GM12878 (cell line): ENCODE measurements at regions not wholly inside any gene's neighbourhood (a gene's known extent, or its start where the extent isn't known, plus 50 kb on each side); places are given as distances from the start of the nearest gene placed in this dataset.

Experiments used
- ATAC-seq: fragments of 200-7000 bp; cut with Tn5 transposase; 3 replicates; pipeline ENCODE4 v1.9.1; 2020; ENCODE audit warnings: mild to moderate bottlenecking, moderate library complexity
- BruUV-seq: library from RNA; stranded (reverse); fragments of 400-500 nt; replicated peaks from 2 replicates; lab custom pipeline; 2021; lab: Mats Ljungman, UMichigan
- CTCF ChIA-PET: fragments of 300-600 bp; sonication (Branson Sonifier 250); formaldehyde crosslinking; extraction: SDS; loops from one replicate; lab custom pipeline; 2021; ENCODE audit warnings: inconsistent platforms; lab: Yijun Ruan, JAX
- POLR2A ChIA-PET: fragments of 350-600 bp; formaldehyde crosslinking; extraction: SDS; loops from one replicate; lab custom pipeline; 2021; ENCODE audit warnings: inconsistent platforms; lab: Charles Lee
- RAD21 ChIA-PET: fragments of 300-600 bp; sonication (Branson Sonifier 250); formaldehyde crosslinking; loops from one replicate; lab custom pipeline; 2023; ENCODE audit warnings: antibody characterized with exemption; ENCODE audit not compliant: unreplicated experiment; lab: Charles Lee
- SMC1A ChIA-PET: fragments of 300-600 bp; sonication (Branson Sonifier 250); formaldehyde crosslinking; loops from one replicate; lab custom pipeline; 2023; ENCODE audit not compliant: unreplicated experiment, uncharacterized antibody; lab: Charles Lee
- DNase-seq: peaks from one replicate; pipeline ENCODE4 v3.0.0-alpha.2; 2011; ENCODE audit warnings: low read depth, low spot score
- FAIRE-seq: peaks from 3 replicates; lab custom pipeline; 2011; peaks lifted over from hg19 to GRCh38; lab: Jason Lieb, UNC
- H2AFZ ChIP-seq: 2 replicates; pipeline ENCODE4 v1.6.0; 2011; ENCODE audit warnings: low read depth, low read length, control low read depth; ENCODE audit not compliant: control insufficient read depth
- H3K27ac ChIP-seq: 2 replicates; pipeline ENCODE4 v1.5.1; 2011; ENCODE audit warnings: control low read depth; ENCODE audit not compliant: control insufficient read depth, insufficient read depth
- H3K27me3 ChIP-seq, 2 experiments: replicated peaks in 1 of 2; 2 replicates each; pipeline versions ENCODE4 v1.6.0 to v1.6.1; 2011; ENCODE audit warnings: low read length in 1 of 2; ENCODE audit not compliant: control insufficient read depth in 2 of 2, insufficient read depth in 2 of 2
- H3K36me3 ChIP-seq, 2 experiments: 2 replicates each; pipeline ENCODE4 v1.5.1; 2011; ENCODE audit warnings: low read length in 1 of 2; ENCODE audit not compliant: control insufficient read depth in 2 of 2, insufficient read depth in 2 of 2
- H3K4me1 ChIP-seq: 2 replicates; pipeline ENCODE4 v1.6.1; 2011; ENCODE audit warnings: mild to moderate bottlenecking, low read length, moderate library complexity, mixed read lengths; ENCODE audit not compliant: control insufficient read depth, insufficient read depth
- H3K4me2 ChIP-seq: 2 replicates; pipeline ENCODE4 v1.6.0; 2011; ENCODE audit warnings: control low read depth; ENCODE audit not compliant: control insufficient read depth, insufficient read depth
- H3K4me3 ChIP-seq: fragments of 200-600 bp; sonication (generic); 2 replicates; pipeline ENCODE4 v1.5.1; 2016
- H3K79me2 ChIP-seq: 2 replicates; pipeline ENCODE4 v1.6.0; 2011; ENCODE audit warnings: low read length; ENCODE audit not compliant: control insufficient read depth, insufficient read depth
- H3K9ac ChIP-seq: 2 replicates; pipeline ENCODE4 v1.8.0; 2011; ENCODE audit warnings: low read length, control low read depth, mixed read lengths; ENCODE audit not compliant: control insufficient read depth, insufficient read depth
- H3K9me3 ChIP-seq: replicated peaks from 3 replicates; pipeline ENCODE4 v1.5.1; 2011; ENCODE audit warnings: mild to moderate bottlenecking, low read length; ENCODE audit not compliant: control insufficient read depth, insufficient read depth
- H4K20me1 ChIP-seq: 2 replicates; pipeline ENCODE4 v1.6.0; 2011; ENCODE audit not compliant: control insufficient read depth, insufficient read depth
- CUX1 ChIP-seq: IDR thresholded peaks from 2 replicates; pipeline ENCODE4 v1.6.1; 2012; ENCODE audit warnings: improper control_type of control experiment, low read depth, low read length; ENCODE audit not compliant: insufficient replicate concordance
- MYB ChIP-seq: fragments of 150-350 bp; IDR thresholded peaks from 2 replicates; pipeline ENCODE4 v1.6.1; 2014; ENCODE audit warnings: mild to moderate bottlenecking, low read depth, low read length, borderline replicate concordance
- NFXL1 ChIP-seq: fragments of 450-650 bp; IDR thresholded peaks from 2 replicates; pipeline ENCODE4 v1.6.1; 2017; ENCODE audit warnings: antibody characterized with exemption, mild to moderate bottlenecking, borderline replicate concordance
- SMAD5 ChIP-seq: IDR thresholded peaks from 2 replicates; pipeline ENCODE4 v1.6.1; 2016; ENCODE audit warnings: antibody characterized with exemption, low read depth
- SREBF2 ChIP-seq: IDR thresholded peaks from 2 replicates; pipeline ENCODE4 v1.6.1; 2012; ENCODE audit warnings: mild to moderate bottlenecking, low read length
- whole genome bisulfite sequencing: methylation state at CpG from one replicate; pipeline ENCODE4 v1.1.6; 2016; ENCODE audit warnings: low lambda C conversion rate; ENCODE audit not compliant: insufficient replicate concordance, insufficient coverage; ENCODE audit errors: missing lambda C conversion rate; 5-methylcytosine and 5-hydroxymethylcytosine counted together
- in situ Hi-C: fragments of 300-500 bp; cut with MboI; formaldehyde crosslinking; loops from 9 replicates; pipeline ENCODE4 v1.14.3; 2018; ENCODE audit warnings: mixed read lengths
- intact Hi-C: fragments of 100-400 bp; cut with micrococcal nuclease; formaldehyde crosslinking; loops from one replicate; pipeline ENCODE4 v1.14.2; 2022; ENCODE audit not compliant: unreplicated experiment

- ChIA-PET CTCF (no interaction called here), SMC1A (no interaction called here), POLR2A (no interaction called here), RAD21 (no interaction called here)
- no peak overlapping the region for H3K9ac ChIP-seq
- ATAC-seq (no peak), FAIRE-seq (no peak), DNase-seq (no peak)
- H3K4me1 ChIP-seq: no peaks in the 10 kb centered on the region
- no peaks in the 10 kb centered on the region for H3K9me3 ChIP-seq
- no peak overlapping the region for H3K4me2 ChIP-seq
- H3K27me3 ChIP-seq: no peaks in the 10 kb centered on the region
- no peak overlapping the region for H3K27ac ChIP-seq
- intact Hi-C loops: no loop called here
- no peak overlapping the region for H2AFZ ChIP-seq
- 15% methylated on average over 3 of the region's 3 CpGs for WGBS
- BruUV-seq: no TSS peak
- H3K79me2 ChIP-seq: no peaks in the 10 kb centered on the region
- no peaks in the 10 kb centered on the region for H3K36me3 ChIP-seq
- TF ChIP-seq SREBF2: no peak
- no peak for TF ChIP-seq NFXL1
- TF ChIP-seq SMAD5: no peak
- TF ChIP-seq CUX1: no peak
- no peak for TF ChIP-seq MYB
- in situ Hi-C loops: no loop called here
- no peak overlapping the region for H3K4me3 ChIP-seq
- no peaks in the 10 kb centered on the region for H4K20me1 ChIP-seq
These were observed 1007.4 kb upstream of the NOVA1 start for GRCh38 chr14:27605282-27605681.
